IPS DF 4.7 (cell line): ENCODE measurements at regions not wholly inside any gene's neighbourhood (a gene's known extent, or its start where the extent isn't known, plus 50 kb on each side); places are given as distances from the start of the nearest gene placed in this dataset.

ENCODE experiments used
- DNase-seq: peaks from one replicate; pipeline ENCODE4 v3.0.0-alpha.2; 2013; ENCODE audit warnings: low spot score; ENCODE audit errors: extremely low read depth

GRCh38 chr20:20938131-20938530, 168.0 kb downstream of the LINC00237 start:
- no peak for DNase-seq

- no peak for DNase-seq
These were observed 172.8 kb downstream of the LINC00237 start for GRCh38 chr20:20933142-20933958.

GRCh38 chr20:20932156-20932555, 174.0 kb downstream of the LINC00237 start:
- no peak for DNase-seq

GRCh38 chr20:20931632-20932031, 174.5 kb downstream of the LINC00237 start:
- DNase-seq, result no peak

- DNase-seq, result no peak
These were observed 175.1 kb downstream of the LINC00237 start for GRCh38 chr20:20931024-20931423.

GRCh38 chr20:20930500-20930899, 175.7 kb downstream of the LINC00237 start:
- DNase-seq, result no peak

GRCh38 chr20:20929341-20929740, 176.8 kb downstream of the LINC00237 start:
- no peak for DNase-seq

- DNase-seq, result no peak
These were observed 179.8 kb downstream of the LINC00237 start for GRCh38 chr20:20926222-20926905.

- no peak for DNase-seq
These were observed 185.7 kb downstream of the LINC00237 start for GRCh38 chr20:20920433-20920832.

- DNase-seq, result no peak
These were observed 190.3 kb downstream of the LINC00237 start for GRCh38 chr20:20915844-20916243.

- no peak for DNase-seq
These were observed 192.0 kb upstream of the RALGAPA2 start for GRCh38 chr20:20904501-20904831.

GRCh38 chr20:20903773-20904500, 191.5 kb upstream of the RALGAPA2 start:
- DNase-seq, result no peak

- DNase-seq, result no peak
These were observed 185.5 kb upstream of the RALGAPA2 start for GRCh38 chr20:20897922-20898321.

- no peak for DNase-seq
These were observed 184.7 kb upstream of the RALGAPA2 start for GRCh38 chr20:20897145-20897544.

GRCh38 chr20:20896606-20897005, 184.2 kb upstream of the RALGAPA2 start:
- DNase-seq, result no peak

GRCh38 chr20:20895537-20895936, 183.1 kb upstream of the RALGAPA2 start:
- no peak for DNase-seq

- no peak for DNase-seq
These were observed 182.3 kb upstream of the RALGAPA2 start for GRCh38 chr20:20894753-20895152.

GRCh38 chr20:20894280-20894679, 181.8 kb upstream of the RALGAPA2 start:
- no peak for DNase-seq

GRCh38 chr20:20892328-20892727, 179.9 kb upstream of the RALGAPA2 start:
- no peak for DNase-seq

GRCh38 chr20:20890751-20891150, 178.3 kb upstream of the RALGAPA2 start:
- DNase-seq, result no peak

- no peak for DNase-seq
These were observed 176.5 kb upstream of the RALGAPA2 start for GRCh38 chr20:20888936-20889335.

GRCh38 chr20:20888266-20888656, 175.8 kb upstream of the RALGAPA2 start:
- no peak for DNase-seq
